ENCODE measurements at regions not wholly inside any gene's neighbourhood (a gene's known extent, or its start where the extent isn't known, plus 50 kb on each side); places are given as distances from the start of the nearest gene placed in this dataset.
"Not testable (repeated sequence)": the region's sequence is repeated elsewhere in the genome, so short reads cannot be mapped to it uniquely, and the experiment has no call there.

GRCh38 chr21:23014021-23014420 lies 2015.8 kb downstream of the NCAM2 start:
- in situ Hi-C loops (cut with MboI; ENCODE audit: low pct_unique_long_range_greater_than_20kb, low sequenced_read_pairs), result no loop called here
- DNase-seq, result no peak

- DNase-seq, result peak; percentile 18
- in situ Hi-C loops (cut with MboI; ENCODE audit: low pct_unique_long_range_greater_than_20kb, low sequenced_read_pairs), result no loop called here
Measured at GRCh38 chr21:23016617-23017016, 2018.4 kb downstream of the NCAM2 start.

GRCh38 chr21:23017989-23018388 lies 2019.8 kb downstream of the NCAM2 start:
- in situ Hi-C loops (cut with MboI; ENCODE audit: low pct_unique_long_range_greater_than_20kb, low sequenced_read_pairs), result no loop called here
- no peak for DNase-seq

DNA sequence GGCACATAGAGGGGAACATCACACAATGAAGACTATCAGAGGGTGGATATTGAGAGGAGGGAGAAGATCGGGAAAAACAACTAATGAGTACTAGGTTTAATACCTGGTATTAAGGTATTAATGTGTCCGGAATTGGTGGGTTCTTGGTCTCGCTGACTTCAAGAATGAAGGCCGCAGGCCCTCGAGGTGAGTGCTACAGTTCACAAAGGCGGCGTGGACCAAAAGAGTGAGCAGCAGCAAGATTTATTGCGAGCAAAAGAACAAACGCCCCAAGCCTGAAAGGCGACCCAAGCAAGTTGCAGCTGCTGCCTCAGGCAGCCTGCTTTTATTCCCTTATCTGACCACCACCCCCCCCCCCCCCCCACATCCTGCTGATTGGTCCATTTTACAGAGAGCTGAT lies 2022.8 kb downstream of the NCAM2 start:
- in situ Hi-C loops (cut with MboI; ENCODE audit: low pct_unique_long_range_greater_than_20kb, low sequenced_read_pairs), result no loop called here
- DNase-seq, result no peak

GRCh38 chr21:23021481-23021880 lies 2023.3 kb downstream of the NCAM2 start:
- in situ Hi-C loops (cut with MboI; ENCODE audit: low pct_unique_long_range_greater_than_20kb, low sequenced_read_pairs), result no loop called here
- DNase-seq, result no peak

DNA sequence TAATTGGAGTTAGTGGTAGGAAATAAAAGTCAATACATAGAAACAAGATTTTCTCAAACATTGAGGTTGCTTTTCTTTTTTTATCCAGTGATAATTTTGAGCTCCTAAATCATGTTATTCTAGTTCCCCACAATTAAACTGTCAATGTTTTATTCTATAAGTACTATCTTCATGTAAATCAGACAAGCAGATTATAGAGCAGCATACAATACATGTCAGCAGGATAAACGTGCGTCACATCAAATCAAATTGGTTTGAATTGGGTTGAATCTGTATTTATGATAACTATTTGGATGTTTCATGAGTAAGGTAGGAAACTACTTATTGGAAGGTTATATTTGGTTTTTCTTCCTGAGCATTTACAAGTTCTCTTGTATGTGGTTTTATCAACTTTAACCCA lies 2028.7 kb downstream of the NCAM2 start:
- no peak for DNase-seq
- in situ Hi-C loops (cut with MboI; ENCODE audit: low pct_unique_long_range_greater_than_20kb, low sequenced_read_pairs), result no loop called here

GRCh38 chr21:23039846-23040245 lies 2041.6 kb downstream of the NCAM2 start:
- in situ Hi-C loops (cut with MboI; ENCODE audit: low pct_unique_long_range_greater_than_20kb, low sequenced_read_pairs), result no loop called here
- no peak for DNase-seq

GRCh38 chr21:23045955-23046354 lies 2047.7 kb downstream of the NCAM2 start:
- in situ Hi-C loops (cut with MboI; ENCODE audit: low pct_unique_long_range_greater_than_20kb, low sequenced_read_pairs), result no loop called here
- no peak for DNase-seq

DNA sequence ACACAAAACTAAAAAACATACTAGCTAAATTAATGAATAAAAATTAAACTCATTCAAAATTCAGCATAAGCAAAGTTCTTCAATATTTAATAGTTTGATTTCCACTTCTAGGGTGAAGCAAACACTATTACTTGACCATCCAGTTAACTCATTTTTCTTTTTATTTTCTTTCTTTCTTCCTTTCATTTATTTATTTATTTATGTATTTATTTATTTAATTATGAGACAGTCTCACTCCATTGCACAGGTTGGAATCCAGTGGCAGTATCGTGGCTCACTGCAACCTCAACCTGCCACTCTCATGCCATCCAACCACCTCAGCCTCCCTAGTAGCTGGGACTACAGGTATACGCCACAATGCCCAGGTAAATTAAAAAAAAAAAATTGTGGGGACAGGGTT lies 2069.5 kb downstream of the NCAM2 start:
- no peak for DNase-seq
- in situ Hi-C loops (cut with MboI; ENCODE audit: low pct_unique_long_range_greater_than_20kb, low sequenced_read_pairs), result no loop called here

DNA sequence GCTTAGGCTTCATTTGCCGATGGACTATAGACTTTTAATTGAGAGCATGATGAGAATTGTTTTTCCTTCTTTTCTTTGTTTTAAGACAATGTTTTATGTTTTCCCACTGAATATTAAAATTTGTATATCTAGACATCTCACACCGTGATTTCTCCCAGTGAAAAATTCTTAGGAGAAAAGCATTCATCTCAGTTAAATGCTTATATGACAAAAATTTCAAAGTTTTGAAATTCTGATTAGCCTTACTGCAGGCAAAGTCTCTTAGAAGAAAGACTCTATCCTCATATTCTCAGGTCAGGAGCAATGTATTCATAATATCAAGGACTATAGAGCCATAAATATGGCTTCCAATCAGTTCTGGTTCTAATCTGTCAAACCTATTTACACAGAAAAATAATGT lies 2085.0 kb downstream of the NCAM2 start:
- no peak for DNase-seq
- in situ Hi-C loops (cut with MboI; ENCODE audit: low pct_unique_long_range_greater_than_20kb, low sequenced_read_pairs), result no loop called here

DNA sequence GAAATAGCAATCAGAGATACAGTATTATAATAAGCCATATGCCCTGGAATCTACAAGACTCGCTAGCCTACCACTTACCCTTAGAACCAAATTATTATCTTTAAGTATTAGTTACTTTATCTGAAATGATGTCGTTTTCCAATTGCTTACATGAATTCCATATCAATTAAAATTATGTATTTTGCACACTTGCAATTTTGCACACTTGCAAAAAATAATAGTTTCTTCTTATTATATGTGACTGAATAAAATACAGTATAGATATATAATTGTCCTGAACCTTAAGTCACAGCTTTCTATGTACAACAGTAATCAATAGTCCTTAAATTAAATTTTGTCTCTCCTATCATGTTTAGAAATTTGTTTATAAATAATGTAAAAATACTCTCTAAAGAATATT lies 2095.1 kb downstream of the NCAM2 start:
- in situ Hi-C loops (cut with MboI; ENCODE audit: low pct_unique_long_range_greater_than_20kb, low sequenced_read_pairs), result no loop called here
- no peak for DNase-seq

DNA sequence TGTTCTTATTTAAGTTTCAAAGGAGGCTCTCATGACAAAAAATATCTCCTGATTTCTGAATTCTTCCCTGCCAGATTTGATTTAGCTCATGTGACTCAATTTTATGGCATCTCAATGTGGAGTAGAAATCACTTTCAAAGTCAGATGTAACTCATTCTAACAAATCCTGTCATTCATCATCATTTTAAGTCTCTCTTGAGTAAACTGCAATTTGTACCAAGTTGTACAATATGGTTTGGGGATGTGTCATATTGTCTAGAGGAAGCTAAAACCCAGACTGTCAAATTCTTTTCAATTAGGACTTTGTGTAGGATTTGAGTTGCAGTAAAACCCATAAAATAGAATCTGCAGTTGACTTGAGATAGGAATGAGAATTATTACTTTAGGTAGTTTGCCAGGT lies 2101.0 kb downstream of the NCAM2 start:
- DNase-seq, result no peak
- in situ Hi-C loops (cut with MboI; ENCODE audit: low pct_unique_long_range_greater_than_20kb, low sequenced_read_pairs), result no loop called here

GRCh38 chr21:23101111-23101510 lies 2102.9 kb downstream of the NCAM2 start:
- no peak for DNase-seq
- in situ Hi-C loops (cut with MboI; ENCODE audit: low pct_unique_long_range_greater_than_20kb, low sequenced_read_pairs), result no loop called here

DNA sequence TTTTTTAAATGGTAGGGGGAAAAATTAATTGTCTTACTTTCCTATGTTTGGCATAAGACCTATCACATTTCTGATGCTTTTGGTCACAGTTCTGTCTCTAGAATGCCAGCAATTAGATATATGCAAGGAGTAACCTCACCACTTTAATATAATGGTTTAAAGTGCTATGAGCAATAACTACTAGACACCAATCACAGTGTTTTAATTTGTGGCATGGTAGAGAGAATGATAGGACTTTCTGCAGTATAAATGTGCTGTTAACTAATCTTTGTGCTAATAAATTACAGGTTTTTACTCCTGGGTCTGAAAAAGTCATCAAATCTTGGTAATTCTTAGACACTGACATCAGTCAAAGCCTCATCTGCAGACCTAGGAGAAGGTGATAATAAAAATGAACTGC lies 2110.3 kb downstream of the NCAM2 start:
- in situ Hi-C loops (cut with MboI; ENCODE audit: low pct_unique_long_range_greater_than_20kb, low sequenced_read_pairs), result no loop called here
- no peak for DNase-seq

DNA sequence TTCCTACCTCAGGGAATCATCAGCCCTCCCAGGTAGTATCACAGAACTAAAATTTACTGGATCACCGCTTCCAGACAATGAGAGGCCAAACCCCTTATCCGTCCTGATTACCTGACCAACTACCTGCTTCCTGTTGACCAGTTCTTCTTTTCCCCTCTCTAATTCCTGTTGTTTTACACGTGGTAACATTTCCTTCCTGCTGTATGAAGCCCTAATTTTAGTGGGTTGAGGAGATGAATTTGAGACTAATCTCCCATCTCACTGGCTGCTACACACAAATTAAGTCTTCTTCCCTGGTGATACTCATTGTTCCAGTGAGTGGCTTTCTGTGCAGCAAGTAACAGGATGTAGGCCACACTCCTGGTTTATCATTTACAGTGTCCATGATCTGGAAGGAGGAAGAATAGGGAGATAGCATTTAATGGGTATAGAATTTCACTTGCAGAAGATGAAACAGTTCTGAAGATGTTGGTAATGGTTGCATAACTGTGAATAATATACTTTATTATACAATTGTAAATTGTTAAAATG lies 2112.9 kb downstream of the NCAM2 start:
- DNase-seq, result no peak
- in situ Hi-C loops (cut with MboI; ENCODE audit: low pct_unique_long_range_greater_than_20kb, low sequenced_read_pairs), result no loop called here

DNA sequence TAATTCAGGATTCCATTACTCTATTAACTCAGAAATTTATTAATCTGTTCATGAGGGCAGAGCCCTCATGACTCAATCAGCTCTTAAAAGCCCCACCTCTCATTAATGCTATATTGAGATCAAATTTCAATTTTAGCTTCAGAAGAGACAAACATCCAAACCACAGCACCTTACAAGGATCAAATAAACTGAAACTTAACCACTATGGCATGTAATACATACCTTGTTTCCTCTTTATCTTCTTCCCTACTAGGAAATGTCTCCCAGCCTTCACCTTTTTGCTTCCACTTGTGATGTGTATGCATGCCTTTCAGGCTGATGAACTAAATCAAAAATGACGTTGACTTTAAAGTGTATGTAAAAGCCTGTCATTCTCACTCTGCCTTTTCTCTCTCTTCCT lies 2121.3 kb downstream of the NCAM2 start:
- no peak for DNase-seq
- in situ Hi-C loops (cut with MboI; ENCODE audit: low pct_unique_long_range_greater_than_20kb, low sequenced_read_pairs), result no loop called here

DNA sequence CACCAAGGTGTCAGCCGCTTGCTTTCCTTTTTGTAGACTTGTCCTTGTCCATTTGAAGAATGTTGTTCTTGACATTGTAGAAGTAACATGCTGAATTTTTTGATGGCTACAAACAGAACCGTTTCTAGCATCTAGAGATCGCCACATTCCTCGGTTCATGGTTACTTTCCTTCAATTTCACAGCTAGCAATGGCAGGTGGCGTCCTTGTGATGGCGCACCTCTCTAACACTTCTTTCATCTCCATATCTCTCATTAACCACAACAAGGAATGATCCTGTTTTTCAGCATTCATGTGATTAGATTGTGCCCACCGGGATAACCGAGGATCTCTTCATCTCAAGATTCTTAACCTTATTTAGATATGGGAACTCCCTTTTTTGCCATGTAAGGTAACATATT lies 2129.8 kb downstream of the NCAM2 start:
- in situ Hi-C loops (cut with MboI; ENCODE audit: low pct_unique_long_range_greater_than_20kb, low sequenced_read_pairs), result no loop called here

GRCh38 chr21:23130308-23130707 lies 2132.1 kb downstream of the NCAM2 start:
- no peak for DNase-seq
- in situ Hi-C loops (cut with MboI; ENCODE audit: low pct_unique_long_range_greater_than_20kb, low sequenced_read_pairs), result no loop called here

More for the DNA sequence above, 2129.8 kb downstream of the NCAM2 start:
- DNase-seq, result no peak

- peak; percentile 8 for DNase-seq
- in situ Hi-C loops (cut with MboI; ENCODE audit: low pct_unique_long_range_greater_than_20kb, low sequenced_read_pairs), result no loop called here
Measured at GRCh38 chr21:23131177-23131576, 2133.0 kb downstream of the NCAM2 start.

GRCh38 chr21:23138797-23139196 lies 2140.6 kb downstream of the NCAM2 start:
- in situ Hi-C loops (cut with MboI; ENCODE audit: low pct_unique_long_range_greater_than_20kb, low sequenced_read_pairs), result no loop called here
- DNase-seq, result no peak

GRCh38 chr21:23152130-23152529 lies 2153.9 kb downstream of the NCAM2 start:
- in situ Hi-C loops (cut with MboI; ENCODE audit: low pct_unique_long_range_greater_than_20kb, low sequenced_read_pairs), result no loop called here
- no peak for DNase-seq

DNA sequence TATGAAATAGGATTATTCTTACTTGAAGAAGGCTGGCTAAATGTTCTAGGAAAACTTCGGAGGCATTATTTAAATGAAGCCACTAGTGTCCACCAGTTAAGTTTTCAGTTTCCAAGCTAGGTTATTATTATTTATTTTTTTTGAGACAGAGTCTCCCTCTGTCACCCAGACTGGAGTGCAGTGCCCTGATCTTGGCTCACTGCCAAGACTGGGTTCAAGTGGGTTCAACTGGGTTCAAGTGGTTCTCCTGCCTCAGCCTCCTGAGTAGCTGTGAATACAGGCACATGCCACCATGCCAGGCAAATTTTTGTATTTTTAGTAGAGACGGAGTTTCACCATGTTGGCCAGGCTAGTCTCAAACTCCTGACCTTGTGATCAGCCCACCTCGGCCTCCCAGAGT lies 2155.6 kb downstream of the NCAM2 start:
- DNase-seq; in situ Hi-C loops (cut with MboI; ENCODE audit: low pct_unique_long_range_greater_than_20kb, low sequenced_read_pairs): not testable (repeated sequence)
